GM06990 (cell line): ENCODE measurements at regions not wholly inside any gene's neighbourhood (a gene's known extent, or its start where the extent isn't known, plus 50 kb on each side); places are given as distances from the start of the nearest gene placed in this dataset.
"Not testable (repeated sequence)": the region's sequence is repeated elsewhere in the genome, so short reads cannot be mapped to it uniquely, and the experiment has no call there.

Source experiments
- DNase-seq: peaks from one replicate; pipeline ENCODE4 v3.0.0-alpha.2; 2011; ENCODE audit not compliant: insufficient read length; ENCODE audit errors: extremely low read depth
- H3K27me3 ChIP-seq: replicated peaks from 2 replicates; pipeline ENCODE4 v1.6.0; 2011; ENCODE audit warnings: low read length; ENCODE audit not compliant: control insufficient read depth, insufficient read depth
- H3K36me3 ChIP-seq: 2 replicates; pipeline ENCODE4 v1.5.1; 2011; ENCODE audit warnings: low read length; ENCODE audit not compliant: control insufficient read depth, insufficient read depth
- H3K4me3 ChIP-seq: replicated peaks from 2 replicates; pipeline ENCODE4 v1.5.1; 2011; ENCODE audit warnings: low read depth, mild to moderate bottlenecking, control low read depth, low read length
- TF ChIP-seq, protein P1 (sequence below): IDR thresholded peaks from 2 replicates; pipeline ENCODE4 v1.5.1; 2011; ENCODE audit warnings: low read length, control low read depth, mild to moderate bottlenecking, inconsistent platforms; ENCODE audit not compliant: insufficient read depth, poor library complexity, severe bottlenecking

DNA sequence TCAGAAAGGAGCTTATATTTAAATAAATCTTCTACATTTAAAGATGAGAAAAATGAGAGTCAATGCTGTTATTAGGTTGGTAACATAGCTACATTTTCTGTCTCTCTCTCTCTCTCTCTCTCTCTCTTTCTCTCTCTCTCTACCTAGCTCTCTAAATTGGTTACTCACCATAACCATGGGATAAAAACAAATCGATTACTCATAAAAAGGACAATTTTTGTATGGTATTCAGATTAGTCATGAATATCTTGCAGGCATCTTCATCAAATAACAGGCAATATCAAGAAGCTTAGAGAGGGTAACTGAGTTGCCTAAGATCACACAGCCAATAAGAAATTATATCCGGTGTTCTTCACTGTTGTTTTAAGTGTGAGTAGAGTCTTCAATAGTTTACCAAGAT is 81.8 kb upstream of the ALCAM start:
- Histone ChIP-seq H3K36me3 (no peaks in the 10 kb centered on the region), H3K27me3 (no peaks in the 10 kb centered on the region), H3K4me3 (no peak overlapping the region)
- DNase-seq = no peak
- TF ChIP-seq, protein P1, sequence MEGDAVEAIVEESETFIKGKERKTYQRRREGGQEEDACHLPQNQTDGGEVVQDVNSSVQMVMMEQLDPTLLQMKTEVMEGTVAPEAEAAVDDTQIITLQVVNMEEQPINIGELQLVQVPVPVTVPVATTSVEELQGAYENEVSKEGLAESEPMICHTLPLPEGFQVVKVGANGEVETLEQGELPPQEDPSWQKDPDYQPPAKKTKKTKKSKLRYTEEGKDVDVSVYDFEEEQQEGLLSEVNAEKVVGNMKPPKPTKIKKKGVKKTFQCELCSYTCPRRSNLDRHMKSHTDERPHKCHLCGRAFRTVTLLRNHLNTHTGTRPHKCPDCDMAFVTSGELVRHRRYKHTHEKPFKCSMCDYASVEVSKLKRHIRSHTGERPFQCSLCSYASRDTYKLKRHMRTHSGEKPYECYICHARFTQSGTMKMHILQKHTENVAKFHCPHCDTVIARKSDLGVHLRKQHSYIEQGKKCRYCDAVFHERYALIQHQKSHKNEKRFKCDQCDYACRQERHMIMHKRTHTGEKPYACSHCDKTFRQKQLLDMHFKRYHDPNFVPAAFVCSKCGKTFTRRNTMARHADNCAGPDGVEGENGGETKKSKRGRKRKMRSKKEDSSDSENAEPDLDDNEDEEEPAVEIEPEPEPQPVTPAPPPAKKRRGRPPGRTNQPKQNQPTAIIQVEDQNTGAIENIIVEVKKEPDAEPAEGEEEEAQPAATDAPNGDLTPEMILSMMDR = no peak

DNA sequence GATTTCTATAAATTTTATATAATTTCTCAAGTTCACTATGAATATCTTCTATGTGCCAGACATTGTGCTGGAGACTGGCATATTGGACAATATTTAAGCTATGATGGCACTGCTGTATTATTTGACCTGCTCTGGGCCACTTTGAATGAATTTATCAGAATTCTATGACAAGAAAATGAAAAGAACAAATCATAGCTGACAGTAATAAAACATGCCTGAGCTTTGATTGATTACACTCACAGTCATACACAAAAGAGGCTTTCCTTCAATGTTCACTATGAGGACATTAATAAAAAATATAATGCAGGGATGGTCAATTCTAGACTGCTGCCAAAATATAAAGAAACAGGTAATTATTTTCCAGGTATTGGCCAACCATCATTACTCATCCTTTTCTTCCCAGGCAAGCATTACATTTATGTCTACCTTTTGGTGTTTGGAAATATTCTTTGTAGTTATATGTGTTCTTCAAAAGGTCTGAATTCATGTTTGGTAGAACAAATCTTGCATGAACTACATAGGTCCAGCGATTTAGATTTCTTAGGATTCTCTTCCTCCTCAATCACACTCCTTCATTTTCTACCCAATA is 81.0 kb upstream of the ALCAM start:
- no peaks in the 10 kb centered on the region for H3K27me3 ChIP-seq
- no peak overlapping the region for H3K4me3 ChIP-seq
- DNase-seq = no peak
- H3K36me3 ChIP-seq = no peaks in the 10 kb centered on the region
- TF ChIP-seq, protein P1 = no peak

GRCh38 chr3:105293441-105293840 is 73.3 kb upstream of the ALCAM start:
- H3K27me3 ChIP-seq = no peaks in the 10 kb centered on the region

DNA sequence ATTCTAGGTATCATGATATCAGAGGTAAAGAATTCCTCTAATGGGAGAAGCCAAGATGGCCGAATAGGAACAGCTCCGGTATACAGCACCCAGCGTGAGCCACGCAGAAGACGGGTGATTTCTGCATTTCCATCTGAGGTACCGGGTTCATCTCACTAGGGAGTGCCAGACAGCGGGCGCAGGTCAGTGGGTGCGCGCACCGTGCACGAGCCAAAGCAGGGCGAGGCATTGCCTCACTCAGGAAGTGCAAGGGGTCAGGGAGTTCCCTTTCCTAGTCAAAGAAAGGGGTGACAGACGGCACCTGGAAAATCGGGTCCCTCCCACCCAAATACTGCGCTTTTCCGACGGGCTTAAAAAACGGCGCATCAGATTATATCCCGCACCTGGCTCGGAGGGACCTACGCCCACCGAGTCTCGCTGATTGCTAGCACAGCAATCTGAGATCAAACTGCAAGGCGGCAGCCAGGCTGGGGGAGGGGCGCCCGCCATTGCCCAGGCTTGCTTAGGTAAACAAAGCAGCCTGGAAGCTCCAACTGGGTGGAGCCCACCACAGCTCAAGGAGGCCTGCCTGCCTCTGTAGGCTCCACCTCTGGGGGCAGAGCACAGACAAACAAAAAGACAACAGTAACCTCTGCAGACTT is 70.4 kb upstream of the ALCAM start:
- not testable (repeated sequence) for H3K27me3 ChIP-seq, H3K36me3 ChIP-seq, DNase-seq, H3K4me3 ChIP-seq

More at GRCh38 chr3:105293441-105293840, 73.3 kb upstream of the ALCAM start:
- Histone ChIP-seq H3K4me3 (no peak overlapping the region), H3K36me3 (no peaks in the 10 kb centered on the region)
- TF ChIP-seq, protein P1 = no peak
- no peak for DNase-seq

DNA sequence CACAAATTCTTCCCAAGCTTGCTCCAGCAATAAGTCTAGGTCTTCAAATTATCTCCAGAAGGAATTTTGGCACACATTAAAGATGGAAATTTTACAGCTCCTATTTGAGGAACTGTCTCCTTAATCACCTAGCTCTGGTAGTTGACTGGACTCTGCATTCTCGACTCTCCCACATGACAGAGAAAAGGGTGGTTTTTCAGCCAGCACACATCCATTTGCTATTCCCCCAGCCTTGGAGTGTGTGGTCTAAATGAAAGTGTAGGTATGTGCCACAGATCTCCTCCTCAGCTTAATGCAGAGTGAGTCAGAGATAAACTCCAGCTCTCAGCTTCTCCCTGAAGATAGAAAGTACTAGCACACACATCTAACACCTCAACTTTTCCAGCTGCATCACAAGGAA is 62.2 kb upstream of the ALCAM start:
- Histone ChIP-seq H3K4me3 (no peak overlapping the region), H3K27me3 (no peaks in the 10 kb centered on the region), H3K36me3 (no peaks in the 10 kb centered on the region)
- TF ChIP-seq, protein P1 = no peak
- DNase-seq = no peak

DNA sequence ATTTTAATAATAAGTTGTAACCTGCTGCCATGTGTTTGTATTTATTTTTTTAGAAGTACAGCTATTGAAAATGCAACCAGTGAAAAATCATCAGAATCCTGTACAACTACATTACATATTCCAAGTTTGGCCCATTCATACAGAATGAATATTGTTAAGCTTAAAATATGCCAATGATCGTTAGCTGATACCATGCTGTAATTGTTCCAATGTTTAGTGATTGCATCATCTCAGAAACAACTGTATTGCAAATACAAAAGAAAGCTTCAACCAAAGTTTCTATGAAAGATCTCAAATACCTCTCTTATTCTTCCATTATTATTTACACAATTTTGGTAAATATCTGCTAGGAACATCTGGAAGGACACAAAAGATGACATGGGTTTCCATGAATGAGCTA is 51.6 kb upstream of the ALCAM start:
- no peak overlapping the region for H3K4me3 ChIP-seq
- TF ChIP-seq, protein P1 = no peak
- DNase-seq = no peak

More for the DNA sequence above, 51.6 kb upstream of the ALCAM start:
- Histone ChIP-seq H3K36me3 (no peaks in the 10 kb centered on the region), H3K27me3 (no peaks in the 10 kb centered on the region)
